ENCODE measurements at regions not wholly inside any gene's neighbourhood (a gene's known extent, or its start where the extent isn't known, plus 50 kb on each side); places are given as distances from the start of the nearest gene placed in this dataset.

- H3K27ac ChIP-seq (ENCODE audit: low read length) = no peak overlapping the region
- no peaks in the 10 kb centered on the region for H3K9me3 ChIP-seq
- ChIA-PET CTCF (no interaction called here), POLR2A (no interaction called here)
- H3K4me1 ChIP-seq (ENCODE audit: control insufficient read depth in 1 of 2, extremely low read depth in 1 of 2, insufficient read depth in 2 of 2, low read length in 2 of 2) = peaks cover 4 to 6% of the 10 kb centered on the region in 2 experiments
- DNase-seq (no peak), ATAC-seq (replicated peaks in 1 of 4) (no peak)
- Mint-ChIP-seq H3K9me3 (no peaks in the 10 kb centered on the region), H3K27ac (no peak overlapping the region), H3K4me3 (no peak overlapping the region), H3K27me3 (no peaks in the 10 kb centered on the region), H3K36me3 (no peaks in the 10 kb centered on the region), H3K4me1 (peaks cover 22 to 33% (median 28%) of the 10 kb centered on the region in 3 donors)
- no peaks in the 10 kb centered on the region for H3K27me3 ChIP-seq (replicated peaks in 1 of 2; ENCODE audit: control insufficient read depth in 2 of 2, extremely low read depth in 1 of 2, insufficient read depth in 2 of 2, low read length in 1 of 2)
- H3K36me3 ChIP-seq (ENCODE audit: control insufficient read depth in 2 of 2, extremely low read depth in 1 of 2, insufficient read depth in 1 of 2, low read length in 1 of 2) = no peaks in the 10 kb centered on the region
- 100% methylated on average over 1 of the region's 2 CpGs for whole genome bisulfite sequencing (ENCODE audit: insufficient coverage)
- no peak overlapping the region for H3K4me3 ChIP-seq (ENCODE audit: control insufficient read depth in 1 of 2, extremely low read depth in 1 of 2, low read length in 1 of 2)
Measured at GRCh38 chr7:106770191-106770590, 94.9 kb upstream of the PIK3CG start.

GRCh38 chr7:106772655-106773108 lies 92.4 kb upstream of the PIK3CG start:
- Mint-ChIP-seq H3K27me3 (peaks cover 0 to 2% of the 10 kb centered on the region in 2 donors), H3K4me3 (no peak overlapping the region), H3K27ac (no peak overlapping the region), H3K9me3 (no peaks in the 10 kb centered on the region), H3K36me3 (no peaks in the 10 kb centered on the region), H3K4me1 (peaks cover 9 to 16% (median 14%) of the 10 kb centered on the region in 3 donors)
- DNase-seq = no peak
- ChIA-PET POLR2A (no interaction called here), CTCF (no interaction called here)
- no peaks in the 10 kb centered on the region for H3K27me3 ChIP-seq (replicated peaks in 1 of 2; ENCODE audit: control insufficient read depth in 2 of 2, extremely low read depth in 1 of 2, insufficient read depth in 2 of 2, low read length in 1 of 2)
- H3K27ac ChIP-seq (ENCODE audit: low read length) = no peak overlapping the region
- no CpG with 5 or more reads among the region's 3 CpGs for WGBS (ENCODE audit: insufficient coverage)
- H3K9me3 ChIP-seq = no peaks in the 10 kb centered on the region
- no peak for ATAC-seq (replicated peaks in 1 of 4)
- H3K4me3 ChIP-seq (ENCODE audit: control insufficient read depth in 1 of 2, extremely low read depth in 1 of 2, low read length in 1 of 2) = no peak overlapping the region
- peaks cover 0 to under 1% of the 10 kb centered on the region in 2 experiments for H3K4me1 ChIP-seq (ENCODE audit: control insufficient read depth in 1 of 2, extremely low read depth in 1 of 2, insufficient read depth in 2 of 2, low read length in 2 of 2)
- H3K36me3 ChIP-seq (ENCODE audit: control insufficient read depth in 2 of 2, extremely low read depth in 1 of 2, insufficient read depth in 1 of 2, low read length in 1 of 2) = no peaks in the 10 kb centered on the region

GRCh38 chr7:106773228-106773627 lies 91.9 kb upstream of the PIK3CG start:
- POLR2A ChIA-PET = no interaction called here
- H3K9me3 Mint-ChIP-seq = no peaks in the 10 kb centered on the region
- H3K4me3 Mint-ChIP-seq = no peak overlapping the region
- H3K36me3 Mint-ChIP-seq = no peaks in the 10 kb centered on the region
- no CpG with 5 or more reads among the region's 1 CpG for WGBS (ENCODE audit: insufficient coverage)
- Histone ChIP-seq H3K9me3 (no peaks in the 10 kb centered on the region), H3K27ac (ENCODE audit: low read length) (no peak overlapping the region), H3K4me3 (ENCODE audit: control insufficient read depth in 1 of 2, extremely low read depth in 1 of 2, low read length in 1 of 2) (no peak overlapping the region), H3K36me3 (ENCODE audit: control insufficient read depth in 2 of 2, extremely low read depth in 1 of 2, insufficient read depth in 1 of 2, low read length in 1 of 2) (no peaks in the 10 kb centered on the region), H3K4me1 (ENCODE audit: control insufficient read depth in 1 of 2, extremely low read depth in 1 of 2, insufficient read depth in 2 of 2, low read length in 2 of 2) (no peaks in the 10 kb centered on the region), H3K27me3 (replicated peaks in 1 of 2; ENCODE audit: control insufficient read depth in 2 of 2, extremely low read depth in 1 of 2, insufficient read depth in 2 of 2, low read length in 1 of 2) (no peaks in the 10 kb centered on the region)
- H3K4me1 Mint-ChIP-seq = peaks cover 4 to 10% (median 8%) of the 10 kb centered on the region in 3 donors
- CTCF ChIA-PET = no interaction called here
- H3K27ac Mint-ChIP-seq = no peak overlapping the region
- peaks cover 0 to 2% of the 10 kb centered on the region in 2 donors for H3K27me3 Mint-ChIP-seq
- ATAC-seq (replicated peaks in 1 of 4) (no peak), DNase-seq (no peak)

- Histone ChIP-seq H3K27ac (ENCODE audit: low read length) (no peak overlapping the region), H3K36me3 (ENCODE audit: control insufficient read depth in 2 of 2, extremely low read depth in 1 of 2, insufficient read depth in 1 of 2, low read length in 1 of 2) (no peaks in the 10 kb centered on the region), H3K4me1 (ENCODE audit: control insufficient read depth in 1 of 2, extremely low read depth in 1 of 2, insufficient read depth in 2 of 2, low read length in 2 of 2) (no peaks in the 10 kb centered on the region), H3K4me3 (ENCODE audit: control insufficient read depth in 1 of 2, extremely low read depth in 1 of 2, low read length in 1 of 2) (no peak overlapping the region), H3K9me3 (no peaks in the 10 kb centered on the region), H3K27me3 (replicated peaks in 1 of 2; ENCODE audit: control insufficient read depth in 2 of 2, extremely low read depth in 1 of 2, insufficient read depth in 2 of 2, low read length in 1 of 2) (no peaks in the 10 kb centered on the region)
- DNase-seq = no peak
- no peaks in the 10 kb centered on the region for H3K9me3 Mint-ChIP-seq
- no peaks in the 10 kb centered on the region for H3K36me3 Mint-ChIP-seq
- no peak for ATAC-seq (replicated peaks in 1 of 4)
- H3K27me3 Mint-ChIP-seq = peaks cover 0 to 2% of the 10 kb centered on the region in 2 donors
- ChIA-PET CTCF (no interaction called here), POLR2A (no interaction called here)
- peaks cover under 1 to 5% (median 3%) of the 10 kb centered on the region in 3 donors for H3K4me1 Mint-ChIP-seq
- no peak overlapping the region for H3K4me3 Mint-ChIP-seq
- WGBS (ENCODE audit: insufficient coverage) = no CpG with 5 or more reads among the region's 2 CpGs
- H3K27ac Mint-ChIP-seq = no peak overlapping the region
Measured at GRCh38 chr7:106773721-106774120, 91.4 kb upstream of the PIK3CG start.

DNA sequence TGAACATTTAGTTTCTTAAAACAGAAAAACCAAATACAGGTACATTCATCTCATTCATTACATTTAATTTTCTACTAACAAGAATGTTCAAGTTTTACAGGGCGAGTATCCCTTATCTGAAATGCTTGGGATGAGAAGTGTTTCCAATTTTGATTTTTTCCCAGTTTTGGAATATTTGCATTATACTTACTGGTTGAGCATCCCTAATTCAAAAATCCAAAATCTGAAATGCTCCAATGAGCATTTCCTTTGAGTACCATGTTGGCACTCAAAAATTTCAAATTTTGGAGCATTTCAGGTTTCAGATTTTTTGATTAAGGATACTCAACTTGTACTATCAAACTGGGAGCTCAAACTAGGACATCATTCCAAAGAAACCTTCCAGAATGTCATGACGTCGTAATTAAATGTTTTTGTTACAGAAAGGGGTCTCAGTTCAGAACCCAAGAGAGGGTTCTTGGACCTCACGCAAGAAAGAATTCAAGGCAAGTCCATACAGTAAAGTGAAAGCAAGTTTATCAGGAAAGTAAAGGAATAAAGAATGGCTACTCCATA lies 90.8 kb upstream of the PIK3CG start:
- WGBS (ENCODE audit: insufficient coverage) = 84% methylated on average over 3 of the region's 4 CpGs
- Mint-ChIP-seq H3K4me1 (peaks cover 0 to 2% (median 0%) of the 10 kb centered on the region in 3 donors), H3K4me3 (no peak overlapping the region), H3K9me3 (no peaks in the 10 kb centered on the region), H3K27me3 (peaks cover 0 to 2% of the 10 kb centered on the region in 2 donors), H3K36me3 (no peaks in the 10 kb centered on the region), H3K27ac (no peak overlapping the region)
- ATAC-seq (replicated peaks in 1 of 4) (no peak), DNase-seq (no peak)
- ChIA-PET POLR2A (no interaction called here), CTCF (no interaction called here)
- Histone ChIP-seq H3K27me3 (replicated peaks in 1 of 2; ENCODE audit: control insufficient read depth in 2 of 2, extremely low read depth in 1 of 2, insufficient read depth in 2 of 2, low read length in 1 of 2) (no peaks in the 10 kb centered on the region), H3K9me3 (no peaks in the 10 kb centered on the region), H3K27ac (ENCODE audit: low read length) (no peak overlapping the region), H3K4me1 (ENCODE audit: control insufficient read depth in 1 of 2, extremely low read depth in 1 of 2, insufficient read depth in 2 of 2, low read length in 2 of 2) (no peaks in the 10 kb centered on the region), H3K4me3 (ENCODE audit: control insufficient read depth in 1 of 2, extremely low read depth in 1 of 2, low read length in 1 of 2) (no peak overlapping the region), H3K36me3 (ENCODE audit: control insufficient read depth in 2 of 2, extremely low read depth in 1 of 2, insufficient read depth in 1 of 2, low read length in 1 of 2) (no peaks in the 10 kb centered on the region)

- DNase-seq (no peak), ATAC-seq (replicated peaks in 1 of 4) (no peak)
- CTCF ChIA-PET = no interaction called here
Measured at GRCh38 chr7:106774768-106775551, 90.1 kb upstream of the PIK3CG start.

More at GRCh38 chr7:106774768-106775551, 90.1 kb upstream of the PIK3CG start:
- peaks cover 0 to 2% (median 0%) of the 10 kb centered on the region in 3 donors for H3K4me1 Mint-ChIP-seq
- H3K27ac Mint-ChIP-seq = no peak overlapping the region
- H3K4me3 Mint-ChIP-seq = no peak overlapping the region
- Histone ChIP-seq H3K9me3 (no peaks in the 10 kb centered on the region), H3K27me3 (replicated peaks in 1 of 2; ENCODE audit: control insufficient read depth in 2 of 2, extremely low read depth in 1 of 2, insufficient read depth in 2 of 2, low read length in 1 of 2) (no peaks in the 10 kb centered on the region), H3K36me3 (ENCODE audit: control insufficient read depth in 2 of 2, extremely low read depth in 1 of 2, insufficient read depth in 1 of 2, low read length in 1 of 2) (no peaks in the 10 kb centered on the region), H3K4me1 (ENCODE audit: control insufficient read depth in 1 of 2, extremely low read depth in 1 of 2, insufficient read depth in 2 of 2, low read length in 2 of 2) (no peaks in the 10 kb centered on the region), H3K4me3 (ENCODE audit: control insufficient read depth in 1 of 2, extremely low read depth in 1 of 2, low read length in 1 of 2) (no peak overlapping the region), H3K27ac (ENCODE audit: low read length) (no peak overlapping the region)
- H3K27me3 Mint-ChIP-seq = peaks cover 0 to 2% of the 10 kb centered on the region in 2 donors
- H3K9me3 Mint-ChIP-seq = no peaks in the 10 kb centered on the region
- WGBS (ENCODE audit: insufficient coverage) = 77% methylated on average over 4 of the region's 12 CpGs
- POLR2A ChIA-PET = no interaction called here
- H3K36me3 Mint-ChIP-seq = no peaks in the 10 kb centered on the region
